ENCODE measurements at regions not wholly inside any gene's neighbourhood (a gene's known extent, or its start where the extent isn't known, plus 50 kb on each side); places are given as distances from the start of the nearest gene placed in this dataset.

DNA sequence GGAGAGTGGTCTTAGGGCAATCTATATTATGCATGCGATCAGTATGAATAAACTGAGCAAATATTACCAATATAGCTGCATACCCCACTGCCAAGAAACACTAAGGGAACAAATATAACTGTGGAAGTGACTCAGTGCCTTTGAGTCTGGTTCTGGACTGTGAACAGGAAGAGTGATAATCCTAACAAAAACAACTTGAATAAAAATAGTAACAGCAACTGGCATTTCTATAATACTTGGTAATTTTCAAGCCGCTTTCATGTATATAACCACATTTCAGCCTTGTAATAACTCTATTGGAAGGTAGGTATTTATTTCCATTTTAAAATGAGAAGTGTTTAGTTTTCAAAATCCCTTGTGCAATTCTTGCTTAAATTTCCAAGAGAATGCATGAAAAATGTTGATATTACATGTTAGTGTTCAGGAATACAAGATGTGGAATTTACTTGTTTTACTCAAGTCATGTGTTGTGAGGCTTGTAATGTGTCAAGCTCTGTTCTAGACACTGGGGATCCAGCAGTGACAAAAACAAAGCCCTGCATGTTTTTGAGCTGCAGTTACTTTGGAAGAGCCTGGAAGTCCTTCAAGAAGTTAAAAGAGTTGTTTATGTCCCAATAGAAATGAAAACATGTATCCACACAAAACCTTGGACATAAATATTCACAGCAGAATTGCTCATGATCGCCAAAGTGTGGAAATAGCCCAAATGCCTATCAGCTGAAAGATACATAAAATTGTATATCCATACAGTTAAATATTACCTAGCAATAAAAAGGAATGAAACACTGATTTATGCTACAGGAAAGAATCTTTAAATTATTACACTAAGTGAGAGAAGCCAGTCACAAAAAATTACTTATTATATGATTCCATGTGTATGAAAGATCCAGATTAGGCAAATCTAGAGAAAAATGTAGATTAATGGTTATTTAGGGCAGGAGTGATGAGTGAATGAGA lies 338.1 kb upstream of the TMEM132C start:
- Mint-ChIP-seq H3K4me3 (no peak overlapping the region), H3K36me3 (ENCODE audit: low read depth) (no peaks in the 10 kb centered on the region), H3K27ac (no peak overlapping the region), H3K9me3 (no peaks in the 10 kb centered on the region), H3K27me3 (no peaks in the 10 kb centered on the region), H3K4me1 (ENCODE audit: low read depth) (no peaks in the 10 kb centered on the region)
- TF ChIP-seq, protein P1, sequence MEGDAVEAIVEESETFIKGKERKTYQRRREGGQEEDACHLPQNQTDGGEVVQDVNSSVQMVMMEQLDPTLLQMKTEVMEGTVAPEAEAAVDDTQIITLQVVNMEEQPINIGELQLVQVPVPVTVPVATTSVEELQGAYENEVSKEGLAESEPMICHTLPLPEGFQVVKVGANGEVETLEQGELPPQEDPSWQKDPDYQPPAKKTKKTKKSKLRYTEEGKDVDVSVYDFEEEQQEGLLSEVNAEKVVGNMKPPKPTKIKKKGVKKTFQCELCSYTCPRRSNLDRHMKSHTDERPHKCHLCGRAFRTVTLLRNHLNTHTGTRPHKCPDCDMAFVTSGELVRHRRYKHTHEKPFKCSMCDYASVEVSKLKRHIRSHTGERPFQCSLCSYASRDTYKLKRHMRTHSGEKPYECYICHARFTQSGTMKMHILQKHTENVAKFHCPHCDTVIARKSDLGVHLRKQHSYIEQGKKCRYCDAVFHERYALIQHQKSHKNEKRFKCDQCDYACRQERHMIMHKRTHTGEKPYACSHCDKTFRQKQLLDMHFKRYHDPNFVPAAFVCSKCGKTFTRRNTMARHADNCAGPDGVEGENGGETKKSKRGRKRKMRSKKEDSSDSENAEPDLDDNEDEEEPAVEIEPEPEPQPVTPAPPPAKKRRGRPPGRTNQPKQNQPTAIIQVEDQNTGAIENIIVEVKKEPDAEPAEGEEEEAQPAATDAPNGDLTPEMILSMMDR (IDR thresholded peaks at IDR 0.05), result no peak
- no peak for ATAC-seq
- intact Hi-C loops (cut with micrococcal nuclease), result no loop called here
- no peak for DNase-seq
- POLR2A ChIA-PET, result no interaction called here
- CTCF ChIA-PET, result no interaction called here

- ATAC-seq (no peak), DNase-seq (no peak)
- H3K9me3 Mint-ChIP-seq, result no peaks in the 10 kb centered on the region
- H3K27ac Mint-ChIP-seq, result no peak overlapping the region
- H3K4me1 Mint-ChIP-seq (ENCODE audit: low read depth), result no peaks in the 10 kb centered on the region
- intact Hi-C loops (cut with micrococcal nuclease), result no loop called here
- POLR2A ChIA-PET, result no interaction called here
- TF ChIP-seq, protein P1 (IDR thresholded peaks at IDR 0.05), result no peak
- H3K36me3 Mint-ChIP-seq (ENCODE audit: low read depth), result no peaks in the 10 kb centered on the region
- H3K4me3 Mint-ChIP-seq, result no peak overlapping the region
- CTCF ChIA-PET, result no interaction called here
- H3K27me3 Mint-ChIP-seq, result no peaks in the 10 kb centered on the region
Measured at GRCh38 chr12:127930122-127930521, 336.8 kb upstream of the TMEM132C start.

DNA sequence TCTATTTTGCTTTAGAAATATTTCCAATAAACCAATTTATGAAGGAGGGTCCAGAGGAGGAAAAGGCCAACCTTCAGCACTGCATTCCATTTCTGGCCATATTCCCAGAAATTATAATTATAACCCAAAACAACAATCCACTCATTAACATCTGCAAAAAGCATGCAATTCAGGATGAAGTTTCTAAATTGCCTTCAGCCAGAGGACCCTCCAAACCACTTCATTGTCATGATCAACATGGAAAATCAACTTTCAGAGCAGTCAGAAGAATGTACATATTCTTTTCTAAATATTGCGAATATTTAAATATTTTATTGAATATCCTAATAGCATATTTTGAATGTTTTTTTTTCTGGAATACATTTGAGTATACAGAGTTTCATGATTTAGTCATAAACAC lies 332.6 kb upstream of the TMEM132C start:
- no peak overlapping the region for H3K4me3 Mint-ChIP-seq
- no peak overlapping the region for H3K27ac Mint-ChIP-seq
- ChIA-PET POLR2A (no interaction called here), CTCF (no interaction called here)
- intact Hi-C loops (cut with micrococcal nuclease), result no loop called here
- DNase-seq (no peak), ATAC-seq (no peak)
- TF ChIP-seq, protein P1 (IDR thresholded peaks at IDR 0.05), result no peak
- no peaks in the 10 kb centered on the region for H3K4me1 Mint-ChIP-seq (ENCODE audit: low read depth)
- no peaks in the 10 kb centered on the region for H3K27me3 Mint-ChIP-seq
- H3K9me3 Mint-ChIP-seq, result no peaks in the 10 kb centered on the region
- no peaks in the 10 kb centered on the region for H3K36me3 Mint-ChIP-seq (ENCODE audit: low read depth)

DNA sequence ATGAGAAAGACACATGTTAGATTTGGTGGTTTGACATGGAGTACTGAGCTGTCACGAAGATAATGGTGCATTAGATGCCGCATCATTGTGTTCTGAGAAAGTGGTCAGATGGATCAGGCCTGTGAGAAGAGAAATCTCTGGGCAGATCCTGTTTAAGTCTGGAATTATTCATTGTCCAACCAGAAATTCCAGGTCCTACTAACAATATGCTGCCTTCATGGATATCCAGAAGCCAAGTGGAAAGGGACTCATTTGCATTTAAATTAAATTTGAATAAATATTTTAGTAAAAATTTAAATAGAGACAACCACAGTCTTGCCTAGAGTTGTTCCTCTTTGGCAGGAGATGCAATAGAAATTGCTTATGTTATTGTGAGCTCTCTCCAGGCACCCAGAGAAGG lies 330.5 kb upstream of the TMEM132C start:
- ChIA-PET POLR2A (no interaction called here), CTCF (no interaction called here)
- H3K36me3 Mint-ChIP-seq (ENCODE audit: low read depth), result no peaks in the 10 kb centered on the region
- H3K4me3 Mint-ChIP-seq, result no peak overlapping the region
- H3K9me3 Mint-ChIP-seq, result peaks cover 4% of the 10 kb centered on the region
- H3K4me1 Mint-ChIP-seq (ENCODE audit: low read depth), result no peaks in the 10 kb centered on the region
- H3K27me3 Mint-ChIP-seq, result no peaks in the 10 kb centered on the region
- TF ChIP-seq, protein P1 (IDR thresholded peaks at IDR 0.05), result no peak
- ATAC-seq (no peak), DNase-seq (no peak)
- intact Hi-C loops (cut with micrococcal nuclease), result no loop called here
- H3K27ac Mint-ChIP-seq, result no peak overlapping the region

- ATAC-seq (no peak), DNase-seq (no peak)
- TF ChIP-seq, protein P1 (IDR thresholded peaks at IDR 0.05), result no peak
- POLR2A ChIA-PET, result no interaction called here
- Mint-ChIP-seq H3K9me3 (peaks cover 12% of the 10 kb centered on the region), H3K4me1 (ENCODE audit: low read depth) (no peaks in the 10 kb centered on the region), H3K27ac (no peak overlapping the region), H3K27me3 (no peaks in the 10 kb centered on the region), H3K4me3 (no peak overlapping the region), H3K36me3 (ENCODE audit: low read depth) (no peaks in the 10 kb centered on the region)
- CTCF ChIA-PET, result no interaction called here
- intact Hi-C loops (cut with micrococcal nuclease), result no loop called here
Measured at GRCh38 chr12:127941332-127941731, 325.6 kb upstream of the TMEM132C start.
